Activated CD4-positive, alpha-beta T cell treated with anti-CD3 and anti-CD28 coated beads, Interleukin-2, amount 10 ng/mL, durations not matched to agents 24 days and 14 days (primary cell): ENCODE measurements at regions not wholly inside any gene's neighbourhood (a gene's known extent, or its start where the extent isn't known, plus 50 kb on each side); places are given as distances from the start of the nearest gene placed in this dataset.

Experiments
- DNase-seq: peaks from one replicate; pipeline ENCODE4 v3.0.0; 2022
- H3K27ac Mint-ChIP-seq: one replicate; pipeline ENCODE4 v1.8.0; 2022; ENCODE audit warnings: mild to moderate bottlenecking, mixed read lengths
- H3K27me3 Mint-ChIP-seq: one replicate; pipeline ENCODE4 v1.8.0; 2022; ENCODE audit warnings: mixed read lengths
- H3K36me3 Mint-ChIP-seq: one replicate; pipeline ENCODE4 v1.8.0; 2022; ENCODE audit warnings: low read depth, mild to moderate bottlenecking, mixed read lengths
- H3K4me1 Mint-ChIP-seq: one replicate; pipeline ENCODE4 v1.8.0; 2021; ENCODE audit warnings: mixed read lengths
- H3K4me3 Mint-ChIP-seq: one replicate; pipeline ENCODE4 v1.8.0; 2022; ENCODE audit warnings: mild to moderate bottlenecking, moderate library complexity, mixed read lengths
- H3K9me3 Mint-ChIP-seq: one replicate; pipeline ENCODE4 v1.8.0; 2021; ENCODE audit warnings: mixed read lengths
- intact Hi-C: fragments of 100-400 bp; cut with micrococcal nuclease; formaldehyde crosslinking; loops from one replicate; pipeline ENCODE4 v1.15.1; 2023

DNA sequence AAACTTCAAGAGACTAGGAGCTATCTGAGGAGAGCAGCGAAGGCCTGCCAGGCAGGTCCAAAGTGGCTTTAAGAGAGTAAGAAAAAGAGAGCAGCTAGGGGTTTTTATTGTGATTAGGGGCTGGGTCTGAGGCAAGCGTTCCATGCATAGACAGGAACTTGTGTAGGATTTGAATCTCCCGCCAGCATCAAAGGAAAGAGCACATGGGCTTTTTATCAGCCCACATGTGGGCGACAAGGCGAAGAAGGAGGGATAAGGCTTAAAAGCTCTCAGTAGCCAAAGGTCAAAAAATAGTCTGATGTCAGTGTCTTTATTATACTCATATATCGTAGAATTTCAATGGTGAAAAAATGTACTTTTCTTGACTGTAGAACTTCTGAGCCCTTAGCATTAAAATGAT lies 178.5 kb upstream of the TMEFF2 start:
- intact Hi-C loops, result no loop called here
- Mint-ChIP-seq H3K36me3 (no peaks in the 10 kb centered on the region), H3K27me3 (no peaks in the 10 kb centered on the region), H3K4me3 (no peak overlapping the region), H3K9me3 (no peaks in the 10 kb centered on the region), H3K4me1 (no peaks in the 10 kb centered on the region), H3K27ac (no peak overlapping the region)
- no peak for DNase-seq

DNA sequence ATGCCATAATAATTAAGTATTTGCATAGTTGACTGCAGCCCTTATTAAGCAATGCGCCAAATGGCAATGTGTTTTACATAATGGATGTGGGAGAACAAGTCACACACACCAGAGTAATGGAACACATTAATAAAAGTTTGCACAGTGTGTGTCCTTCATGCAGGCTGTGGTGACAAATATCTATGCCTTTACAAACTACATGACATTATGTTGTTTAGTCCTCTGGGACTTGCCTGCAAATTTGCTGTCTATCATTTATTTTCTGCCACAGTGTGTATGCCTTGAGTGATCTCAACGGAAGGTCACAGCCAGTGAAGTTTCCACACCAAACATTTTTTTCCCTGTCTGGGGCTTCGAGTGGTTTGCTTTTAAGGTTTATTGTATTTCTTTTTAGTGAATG lies 175.2 kb upstream of the TMEFF2 start:
- no peaks in the 10 kb centered on the region for H3K9me3 Mint-ChIP-seq
- no peaks in the 10 kb centered on the region for H3K36me3 Mint-ChIP-seq
- no peaks in the 10 kb centered on the region for H3K4me1 Mint-ChIP-seq
- no peak overlapping the region for H3K4me3 Mint-ChIP-seq
- no peak overlapping the region for H3K27ac Mint-ChIP-seq
- intact Hi-C loops, result no loop called here
- DNase-seq, result no peak
- no peaks in the 10 kb centered on the region for H3K27me3 Mint-ChIP-seq

GRCh38 chr2:192357217-192357616 lies 162.5 kb upstream of the TMEFF2 start:
- H3K36me3 Mint-ChIP-seq, result no peaks in the 10 kb centered on the region
- H3K27me3 Mint-ChIP-seq, result no peaks in the 10 kb centered on the region
- no peak overlapping the region for H3K27ac Mint-ChIP-seq
- no peaks in the 10 kb centered on the region for H3K4me1 Mint-ChIP-seq
- H3K9me3 Mint-ChIP-seq, result no peaks in the 10 kb centered on the region
- no peak overlapping the region for H3K4me3 Mint-ChIP-seq
- intact Hi-C loops, result no loop called here
- DNase-seq, result no peak

DNA sequence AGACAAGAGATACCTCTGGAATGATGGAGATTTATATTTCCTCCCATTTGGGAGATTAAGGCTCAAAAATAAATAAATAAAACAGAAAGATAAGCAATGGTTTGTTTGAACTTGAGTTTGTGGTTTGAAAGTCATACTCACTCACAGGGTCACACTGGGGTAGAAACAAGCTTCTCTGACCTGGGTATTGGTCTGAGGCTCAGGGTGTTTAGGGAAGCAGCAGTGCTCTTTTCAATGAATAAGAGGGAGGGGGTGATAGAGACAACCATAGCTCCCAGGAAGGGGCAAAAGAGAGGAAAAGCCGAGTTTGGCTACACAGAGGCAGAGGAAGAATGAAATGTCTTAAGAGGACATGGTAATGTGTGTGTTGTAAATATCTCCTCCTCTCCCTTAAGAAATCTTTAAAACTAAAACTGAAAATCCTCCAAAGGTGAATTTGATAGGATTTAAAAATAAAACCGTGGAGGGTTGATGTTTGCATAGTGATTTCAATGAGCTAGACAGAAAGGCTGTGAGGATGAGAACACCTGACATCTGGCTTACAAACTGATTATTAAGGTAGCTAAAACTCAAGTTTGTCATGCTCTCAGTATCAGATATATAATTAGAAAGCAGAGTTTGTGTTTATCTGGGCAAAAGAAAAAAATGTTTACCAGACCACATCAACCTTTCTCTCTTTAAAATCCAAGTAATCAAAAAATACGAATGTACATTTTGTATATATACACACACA lies 159.9 kb upstream of the TMEFF2 start:
- intact Hi-C loops, result no loop called here
- Mint-ChIP-seq H3K27ac (no peak overlapping the region), H3K27me3 (no peaks in the 10 kb centered on the region), H3K9me3 (no peaks in the 10 kb centered on the region), H3K36me3 (no peaks in the 10 kb centered on the region), H3K4me3 (no peak overlapping the region), H3K4me1 (no peaks in the 10 kb centered on the region)
- DNase-seq, result no peak

DNA sequence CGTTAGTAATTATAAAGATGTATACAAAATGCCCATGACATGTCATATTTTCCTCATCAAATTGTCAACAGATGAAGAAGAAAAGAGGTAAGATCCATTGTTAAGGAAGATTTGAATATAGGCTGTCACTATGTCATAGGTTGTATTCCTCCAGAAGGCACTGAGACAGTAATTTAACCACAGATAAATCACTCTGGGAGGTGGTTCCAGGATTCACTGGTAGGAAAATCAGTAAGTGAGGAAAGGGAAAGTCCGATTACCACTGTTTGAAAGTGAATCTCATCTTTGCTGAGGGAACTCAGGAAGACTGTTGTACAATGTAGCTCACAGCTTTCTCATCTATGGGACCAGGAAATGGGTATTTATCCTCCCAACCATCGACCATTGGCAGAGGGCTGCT lies 152.8 kb upstream of the TMEFF2 start:
- Mint-ChIP-seq H3K4me1 (no peaks in the 10 kb centered on the region), H3K36me3 (no peaks in the 10 kb centered on the region), H3K27me3 (no peaks in the 10 kb centered on the region), H3K4me3 (no peak overlapping the region), H3K9me3 (no peaks in the 10 kb centered on the region), H3K27ac (no peak overlapping the region)
- DNase-seq, result no peak
- intact Hi-C loops, result no loop called here

- intact Hi-C loops, result no loop called here
- Mint-ChIP-seq H3K27ac (no peak overlapping the region), H3K27me3 (no peaks in the 10 kb centered on the region)
These were observed 150.6 kb upstream of the TMEFF2 start for GRCh38 chr2:192345287-192345686.

GRCh38 chr2:192333642-192334041 lies 138.9 kb upstream of the TMEFF2 start:
- DNase-seq, result no peak
- no peaks in the 10 kb centered on the region for H3K36me3 Mint-ChIP-seq
- H3K27me3 Mint-ChIP-seq, result no peaks in the 10 kb centered on the region
- H3K4me3 Mint-ChIP-seq, result no peak overlapping the region
- intact Hi-C loops, result no loop called here
- no peaks in the 10 kb centered on the region for H3K4me1 Mint-ChIP-seq
- no peaks in the 10 kb centered on the region for H3K9me3 Mint-ChIP-seq
- H3K27ac Mint-ChIP-seq, result no peak overlapping the region

More at GRCh38 chr2:192345287-192345686, 150.6 kb upstream of the TMEFF2 start:
- DNase-seq, result no peak
- Mint-ChIP-seq H3K36me3 (no peaks in the 10 kb centered on the region), H3K4me3 (no peak overlapping the region), H3K4me1 (no peaks in the 10 kb centered on the region), H3K9me3 (no peaks in the 10 kb centered on the region)

- H3K27me3 Mint-ChIP-seq, result no peaks in the 10 kb centered on the region
- no peak for DNase-seq
- H3K4me3 Mint-ChIP-seq, result no peak overlapping the region
- no peak overlapping the region for H3K27ac Mint-ChIP-seq
- H3K36me3 Mint-ChIP-seq, result no peaks in the 10 kb centered on the region
- no peaks in the 10 kb centered on the region for H3K4me1 Mint-ChIP-seq
- intact Hi-C loops, result no loop called here
- no peaks in the 10 kb centered on the region for H3K9me3 Mint-ChIP-seq
These were observed 133.6 kb upstream of the TMEFF2 start for GRCh38 chr2:192328297-192328696.

GRCh38 chr2:192327576-192327975 lies 132.8 kb upstream of the TMEFF2 start:
- Mint-ChIP-seq H3K4me3 (no peak overlapping the region), H3K9me3 (no peaks in the 10 kb centered on the region), H3K27me3 (no peaks in the 10 kb centered on the region), H3K4me1 (no peaks in the 10 kb centered on the region), H3K36me3 (no peaks in the 10 kb centered on the region), H3K27ac (no peak overlapping the region)
- intact Hi-C loops, result no loop called here
- no peak for DNase-seq

GRCh38 chr2:192315543-192315942 lies 120.8 kb upstream of the TMEFF2 start:
- intact Hi-C loops, result no loop called here
- no peaks in the 10 kb centered on the region for H3K36me3 Mint-ChIP-seq
- no peaks in the 10 kb centered on the region for H3K4me1 Mint-ChIP-seq
- no peaks in the 10 kb centered on the region for H3K9me3 Mint-ChIP-seq
- H3K27ac Mint-ChIP-seq, result no peak overlapping the region
- DNase-seq, result no peak
- no peak overlapping the region for H3K4me3 Mint-ChIP-seq
- H3K27me3 Mint-ChIP-seq, result no peaks in the 10 kb centered on the region

DNA sequence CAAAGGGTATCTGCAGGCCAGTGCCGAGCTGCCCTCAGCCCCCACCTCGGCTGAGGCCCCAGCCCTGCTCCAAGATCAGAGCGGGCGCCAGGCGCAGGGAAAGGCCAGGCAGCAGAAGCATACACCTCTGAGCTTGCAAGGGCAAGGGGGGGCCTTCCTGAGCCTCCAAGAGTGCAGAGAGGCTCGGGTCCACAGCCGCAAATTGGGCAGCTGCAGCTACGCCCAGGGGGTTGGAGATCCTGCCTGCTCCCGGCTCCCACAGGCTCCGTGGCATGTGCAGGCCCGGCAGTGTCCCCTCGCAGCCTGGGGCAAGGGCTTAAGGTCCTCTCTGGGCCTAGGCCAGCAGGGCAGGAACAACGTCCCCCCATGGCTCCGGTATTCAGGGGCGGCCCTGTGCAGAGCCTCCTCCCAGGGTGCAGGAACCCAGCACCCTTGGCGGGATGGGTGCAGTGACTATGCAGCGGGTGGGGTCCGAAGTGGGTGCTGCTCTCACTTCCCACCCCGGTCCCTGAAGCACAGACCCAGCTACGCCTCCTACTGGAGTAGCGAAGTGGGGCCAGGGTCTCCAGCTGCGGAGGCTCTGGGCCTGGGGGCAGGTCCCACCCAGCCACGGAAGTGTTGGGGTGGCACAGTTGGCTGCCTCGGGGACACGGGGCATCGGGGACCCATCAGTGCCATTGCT lies 120.2 kb upstream of the TMEFF2 start:
- no peaks in the 10 kb centered on the region for H3K36me3 Mint-ChIP-seq
- H3K9me3 Mint-ChIP-seq, result no peaks in the 10 kb centered on the region
- H3K4me3 Mint-ChIP-seq, result no peak overlapping the region
- H3K27ac Mint-ChIP-seq, result no peak overlapping the region
- no peak for DNase-seq
- intact Hi-C loops, result no loop called here
- H3K4me1 Mint-ChIP-seq, result no peaks in the 10 kb centered on the region
- no peaks in the 10 kb centered on the region for H3K27me3 Mint-ChIP-seq

DNA sequence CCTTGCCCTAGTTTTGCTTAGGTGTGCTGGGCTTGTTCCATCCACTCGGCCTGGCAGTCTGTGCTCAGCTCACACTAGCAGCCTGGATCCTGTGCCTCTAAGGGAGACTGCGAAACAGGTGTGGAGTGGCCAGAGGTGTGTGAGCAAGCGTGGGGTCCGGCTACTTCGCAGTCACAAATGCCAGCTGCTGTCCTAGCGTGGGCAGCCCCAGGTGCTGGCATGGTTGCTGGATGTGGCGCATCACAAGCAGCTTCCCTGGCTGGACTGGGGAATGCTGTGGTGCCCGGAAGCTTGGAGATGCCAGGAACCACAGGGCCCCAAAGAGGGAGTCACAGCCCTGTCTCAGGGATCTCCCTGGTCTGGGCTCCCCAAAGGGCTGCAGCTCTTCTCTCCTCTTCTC lies 119.0 kb upstream of the TMEFF2 start:
- no peak for DNase-seq
- no peak overlapping the region for H3K27ac Mint-ChIP-seq
- no peaks in the 10 kb centered on the region for H3K36me3 Mint-ChIP-seq
- intact Hi-C loops, result no loop called here
- H3K4me3 Mint-ChIP-seq, result no peak overlapping the region
- H3K4me1 Mint-ChIP-seq, result no peaks in the 10 kb centered on the region
- H3K9me3 Mint-ChIP-seq, result no peaks in the 10 kb centered on the region
- H3K27me3 Mint-ChIP-seq, result no peaks in the 10 kb centered on the region

GRCh38 chr2:192311701-192312460 lies 117.1 kb upstream of the TMEFF2 start:
- H3K27ac Mint-ChIP-seq, result no peak overlapping the region
- H3K4me3 Mint-ChIP-seq, result no peak overlapping the region
- intact Hi-C loops, result no loop called here
- no peaks in the 10 kb centered on the region for H3K36me3 Mint-ChIP-seq
- H3K4me1 Mint-ChIP-seq, result no peaks in the 10 kb centered on the region
- H3K27me3 Mint-ChIP-seq, result no peaks in the 10 kb centered on the region
- no peaks in the 10 kb centered on the region for H3K9me3 Mint-ChIP-seq
- no peak for DNase-seq

DNA sequence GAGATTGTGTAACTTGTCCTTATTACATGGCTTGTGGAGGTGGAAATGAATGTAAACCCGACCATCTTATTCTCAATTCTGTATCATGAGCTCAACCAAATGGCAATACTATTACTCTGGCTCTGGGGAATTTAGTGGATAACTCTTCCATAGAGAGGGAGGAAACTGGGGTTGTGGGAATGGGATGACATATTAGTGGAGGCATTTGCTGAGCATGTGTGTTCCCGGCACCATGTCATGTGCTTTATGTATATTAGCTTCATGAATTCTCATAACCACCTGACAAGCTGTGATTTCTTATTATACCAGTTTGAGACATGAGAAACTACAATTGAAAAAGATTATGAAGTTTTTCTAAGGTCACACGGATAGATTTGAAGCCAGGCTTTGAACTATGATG lies 112.8 kb upstream of the TMEFF2 start:
- Mint-ChIP-seq H3K27ac (no peak overlapping the region), H3K27me3 (no peaks in the 10 kb centered on the region), H3K36me3 (no peaks in the 10 kb centered on the region), H3K4me3 (no peak overlapping the region), H3K9me3 (no peaks in the 10 kb centered on the region), H3K4me1 (no peaks in the 10 kb centered on the region)
- DNase-seq, result no peak
- intact Hi-C loops, result no loop called here
